Common myeloid progenitor, CD34-positive (primary cell): ENCODE measurements at regions not wholly inside any gene's neighbourhood (a gene's known extent, or its start where the extent isn't known, plus 50 kb on each side); places are given as distances from the start of the nearest gene placed in this dataset.

Experiments
- CTCF ChIA-PET: fragments of 350-600 bp; sonication (Branson Sonifier 250); formaldehyde crosslinking; loops from one replicate; lab custom pipeline; 2021; ENCODE audit warnings: antibody characterized with exemption; lab: Charles Lee
- POLR2A ChIA-PET: fragments of 350-600 bp; sonication (Branson Sonifier 250); formaldehyde crosslinking; loops from one replicate; lab custom pipeline; 2021; ENCODE audit warnings: antibody characterized with exemption; lab: Charles Lee
- DNase-seq, 3 donors: peaks; one replicate each; pipeline versions ENCODE4 v3.0.0 to v3.0.0-alpha.2; 2013
- H3K27ac ChIP-seq, 2 experiments: 1 replicate in 1 of 2; 2 replicates in 1 of 2; pipeline ENCODE4 v1.7.0; 2013; ENCODE audit warnings: inconsistent platforms in 2 of 2, low read length in 2 of 2, mild to moderate bottlenecking in 2 of 2, low read depth in 1 of 2, moderate library complexity in 1 of 2; ENCODE audit not compliant: severe bottlenecking in 2 of 2, insufficient read depth in 1 of 2, poor library complexity in 1 of 2
- H3K27me3 ChIP-seq, 5 experiments: replicated peaks in 2 of 5; 1 replicate in 3 of 5; 2 replicates in 2 of 5; pipeline versions ENCODE4 v1.6.1 to v1.7.0; 2013; ENCODE audit warnings: low read length in 4 of 5, mild to moderate bottlenecking in 2 of 5, moderate library complexity in 2 of 5, inconsistent platforms in 1 of 5; ENCODE audit not compliant: insufficient read depth in 5 of 5, control insufficient read depth in 4 of 5
- H3K36me3 ChIP-seq, 4 experiments: 1 replicate in 2 of 4; 2 replicates in 2 of 4; pipeline versions ENCODE4 v1.6.1 to v1.7.0; 2013; ENCODE audit warnings: low read length in 3 of 4, control low read depth in 1 of 4, mild to moderate bottlenecking in 1 of 4; ENCODE audit not compliant: control insufficient read depth in 4 of 4, insufficient read depth in 4 of 4
- H3K4me1 ChIP-seq, 4 experiments: 1 replicate in 3 of 4; 2 replicates in 1 of 4; pipeline versions ENCODE4 v1.6.1 to v1.7.1; 2013; ENCODE audit warnings: low read length in 3 of 4, mild to moderate bottlenecking in 3 of 4, control low read depth in 1 of 4, inconsistent platforms in 1 of 4, moderate library complexity in 1 of 4; ENCODE audit not compliant: control insufficient read depth in 4 of 4, insufficient read depth in 4 of 4; ENCODE audit errors: control extremely low read depth in 1 of 4
- H3K4me3 ChIP-seq, 7 experiments: 1 replicate in 4 of 7; 2 replicates in 3 of 7; pipeline versions ENCODE4 v1.5.1 to v1.7.0; 2013; ENCODE audit warnings: mild to moderate bottlenecking in 7 of 7, low read length in 6 of 7, moderate library complexity in 6 of 7, inconsistent platforms in 2 of 7, low read depth in 2 of 7, control low read depth in 1 of 7; ENCODE audit not compliant: insufficient read depth in 4 of 7, control insufficient read depth in 1 of 7; ENCODE audit errors: extremely low read depth in 1 of 7
- H3K9me3 ChIP-seq, 5 experiments: 1 replicate in 4 of 5; 2 replicates in 1 of 5; pipeline versions ENCODE4 v1.6.1 to v1.7.1; 2013; ENCODE audit warnings: low read length in 4 of 5, mild to moderate bottlenecking in 2 of 5, inconsistent platforms in 1 of 5, low read depth in 1 of 5, moderate library complexity in 1 of 5; ENCODE audit not compliant: control insufficient read depth in 4 of 5, insufficient read depth in 2 of 5; ENCODE audit errors: control extremely low read depth in 1 of 5
- WGBS: methylation state at CpG from one replicate; pipeline ENCODE4 v1.1.5; 2013; ENCODE audit not compliant: insufficient coverage; 5-methylcytosine and 5-hydroxymethylcytosine counted together

DNA sequence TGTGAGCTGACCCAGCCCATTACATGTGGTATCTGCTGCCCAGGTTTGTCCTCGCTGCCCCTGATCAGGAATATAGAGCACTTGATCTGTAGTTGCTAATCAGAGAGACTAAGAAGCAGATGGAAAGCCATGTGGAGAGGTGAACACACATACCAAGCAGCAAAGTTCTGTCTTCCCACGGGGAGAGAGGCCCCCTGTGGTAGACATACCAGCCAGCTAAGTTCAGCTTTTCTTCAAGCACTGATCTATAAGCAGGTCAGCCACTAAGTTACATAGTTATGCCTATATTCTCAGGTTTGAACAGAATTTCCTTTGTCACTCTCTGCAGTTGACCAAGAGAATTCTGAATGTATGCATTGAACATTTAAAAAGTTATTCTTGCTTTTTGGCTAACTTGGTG lies 76.4 kb downstream of the DDX3Y start:
- no peaks in the 10 kb centered on the region for H3K27me3 ChIP-seq
- no peaks in the 10 kb centered on the region for H3K36me3 ChIP-seq
- ChIA-PET POLR2A (no interaction called here), CTCF (no interaction called here)
- H3K9me3 ChIP-seq, result no peaks in the 10 kb centered on the region
- H3K27ac ChIP-seq, result no peak overlapping the region
- no peak overlapping the region for H3K4me3 ChIP-seq
- no peak for DNase-seq
- no peaks in the 10 kb centered on the region for H3K4me1 ChIP-seq
- no CpG with 5 or more reads among the region's 2 CpGs for WGBS

DNA sequence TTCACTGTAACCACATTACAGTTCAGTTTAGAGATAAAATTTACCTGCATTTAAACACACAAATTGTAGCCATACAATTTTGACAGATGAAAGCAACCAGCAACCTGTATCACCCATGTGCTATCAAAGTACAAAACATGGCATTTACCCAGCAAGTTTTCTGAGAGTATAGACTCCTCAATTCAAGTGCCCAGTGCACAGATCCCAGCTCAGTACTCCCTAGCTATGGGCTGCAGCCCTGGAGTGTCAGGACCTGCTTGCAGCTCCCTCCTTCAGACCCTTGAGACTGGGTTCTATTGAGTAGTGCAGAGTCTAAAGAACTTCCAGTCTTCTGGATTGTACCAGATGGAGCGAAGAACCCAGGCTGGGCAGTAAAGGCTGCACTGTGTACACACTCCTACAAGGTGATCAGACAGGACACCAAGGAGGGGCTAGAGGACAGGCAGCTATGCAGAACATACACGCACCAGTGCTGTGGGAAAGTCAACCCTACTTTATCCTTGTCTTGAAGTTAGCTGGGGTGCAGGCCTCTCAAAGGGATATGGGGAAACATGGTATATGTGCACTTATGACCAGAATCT lies 77.7 kb downstream of the DDX3Y start:
- no peak overlapping the region for H3K4me3 ChIP-seq
- no peaks in the 10 kb centered on the region for H3K27me3 ChIP-seq
- no peaks in the 10 kb centered on the region for H3K36me3 ChIP-seq
- H3K4me1 ChIP-seq, result no peaks in the 10 kb centered on the region
- no CpG with 5 or more reads among the region's 2 CpGs for WGBS
- no peak overlapping the region for H3K27ac ChIP-seq
- DNase-seq, result no peak
- ChIA-PET POLR2A (no interaction called here), CTCF (no interaction called here)
- no peaks in the 10 kb centered on the region for H3K9me3 ChIP-seq

DNA sequence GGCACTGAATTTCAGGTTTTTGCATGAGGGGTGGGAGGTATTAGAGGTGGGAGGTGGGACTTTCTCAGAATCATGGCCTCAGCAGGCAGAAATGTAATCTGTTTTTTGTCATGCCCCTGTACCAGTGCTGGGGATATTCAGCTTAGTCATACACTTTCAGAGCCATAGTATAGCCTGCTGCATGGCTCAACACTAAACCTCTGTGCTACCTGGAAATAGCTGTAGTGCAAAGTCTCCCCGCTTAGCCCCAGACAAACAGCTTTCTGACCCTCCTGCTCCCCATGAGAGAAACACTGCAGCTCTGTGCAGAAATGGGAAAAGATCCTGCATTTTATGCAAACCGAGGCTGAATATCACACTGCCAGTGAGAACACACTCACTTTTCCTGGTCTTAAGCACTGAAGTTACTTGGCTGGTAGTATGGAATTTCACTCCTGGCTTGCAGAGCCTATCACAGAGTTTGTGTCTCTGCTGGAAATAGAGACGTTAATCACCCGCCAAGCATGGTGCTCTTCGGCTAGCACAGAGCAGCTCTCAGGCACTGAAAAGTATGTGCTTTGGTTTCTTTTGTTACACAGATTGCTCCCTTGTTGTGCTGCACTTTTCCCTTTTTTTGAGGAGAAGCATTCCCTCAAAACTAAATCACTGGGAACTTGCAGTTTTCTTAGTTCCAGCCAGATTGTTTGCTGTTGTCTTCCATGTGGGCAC lies 80.1 kb downstream of the DDX3Y start:
- Histone ChIP-seq H3K27me3 (no peaks in the 10 kb centered on the region), H3K36me3 (no peaks in the 10 kb centered on the region), H3K27ac (no peak overlapping the region), H3K4me3 (no peak overlapping the region), H3K4me1 (no peaks in the 10 kb centered on the region), H3K9me3 (no peaks in the 10 kb centered on the region)
- no CpG with 5 or more reads among the region's 5 CpGs for WGBS
- ChIA-PET CTCF (no interaction called here), POLR2A (no interaction called here)
- DNase-seq, result no peak

DNA sequence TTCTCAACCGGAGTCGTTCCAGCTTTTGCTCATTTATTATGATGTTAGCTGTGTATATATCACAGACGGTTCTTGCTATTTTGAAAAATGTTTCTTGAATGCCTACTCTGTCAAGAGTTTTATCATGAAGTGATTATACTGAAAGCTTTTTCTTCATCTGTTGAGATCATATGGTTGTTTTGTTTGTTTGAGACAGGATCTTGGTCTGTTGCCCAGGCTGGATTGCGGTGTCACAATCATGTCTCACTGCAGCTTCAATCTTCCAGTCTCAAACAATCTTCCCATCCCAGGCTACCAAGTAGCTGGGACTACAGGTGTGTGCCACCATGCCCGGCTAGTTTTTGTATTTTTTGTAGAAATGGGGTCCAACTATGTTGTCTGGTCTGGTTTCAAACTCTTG lies 112.8 kb downstream of the DDX3Y start:
- no peak for DNase-seq
- Histone ChIP-seq H3K4me1 (peaks cover 0 to 4% (median 0%) of the 10 kb centered on the region in 4 experiments), H3K27ac (no peak overlapping the region), H3K36me3 (no peaks in the 10 kb centered on the region), H3K4me3 (no peak overlapping the region), H3K27me3 (no peaks in the 10 kb centered on the region), H3K9me3 (no peaks in the 10 kb centered on the region)
- no CpG with 5 or more reads among the region's 5 CpGs for WGBS
- POLR2A ChIA-PET, result no interaction called here
- CTCF ChIA-PET, result no interaction called here

DNA sequence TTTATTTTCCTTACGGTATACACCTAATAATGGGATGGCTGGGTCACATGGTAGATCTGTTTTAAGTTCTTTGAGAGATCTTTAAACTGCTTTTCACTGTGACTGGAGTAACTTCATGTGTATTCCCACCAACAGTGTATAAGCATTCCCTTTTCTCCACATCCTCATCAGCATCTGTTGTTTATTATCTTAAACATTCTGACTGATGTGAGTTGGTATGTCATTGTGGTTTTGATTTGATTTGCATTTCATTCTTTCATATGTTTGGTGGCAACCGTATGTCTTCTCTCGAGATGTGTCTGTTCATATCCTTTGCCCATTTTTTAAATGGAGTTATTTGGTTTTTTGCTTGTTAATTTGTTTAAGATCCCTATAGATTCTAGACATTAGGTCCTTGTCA lies 114.8 kb downstream of the DDX3Y start:
- H3K9me3 ChIP-seq, result no peaks in the 10 kb centered on the region
- H3K27ac ChIP-seq, result no peak overlapping the region
- H3K4me3 ChIP-seq, result no peak overlapping the region
- ChIA-PET CTCF (no interaction called here), POLR2A (no interaction called here)
- no CpG with 5 or more reads among the region's 3 CpGs for WGBS
- H3K4me1 ChIP-seq, result peaks cover 0 to 4% (median 0%) of the 10 kb centered on the region in 4 experiments
- H3K36me3 ChIP-seq, result no peaks in the 10 kb centered on the region
- no peaks in the 10 kb centered on the region for H3K27me3 ChIP-seq
- DNase-seq, result no peak

DNA sequence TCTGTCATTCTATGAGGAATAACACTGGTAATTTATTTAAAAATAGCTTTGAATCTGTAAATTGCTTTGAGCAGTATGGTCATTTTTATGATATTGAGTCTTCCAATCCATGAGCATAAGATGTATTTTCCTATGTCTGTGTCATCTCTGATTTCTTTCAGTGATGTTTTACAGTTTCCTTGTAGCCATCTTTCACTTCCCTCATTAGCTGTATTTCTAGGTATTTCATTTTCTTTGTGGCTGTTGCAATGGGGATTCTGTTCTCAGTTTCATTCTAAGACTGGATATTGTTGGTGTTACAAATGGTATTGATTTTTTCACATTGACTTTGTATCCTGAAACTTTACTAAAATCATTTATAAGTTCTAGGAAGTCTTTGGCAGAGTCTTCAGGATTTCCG lies 116.2 kb downstream of the DDX3Y start:
- Histone ChIP-seq H3K4me3 (no peak overlapping the region), H3K27ac (no peak overlapping the region), H3K9me3 (no peaks in the 10 kb centered on the region), H3K27me3 (no peaks in the 10 kb centered on the region), H3K4me1 (peaks cover 0 to under 1% (median 0%) of the 10 kb centered on the region in 4 experiments), H3K36me3 (no peaks in the 10 kb centered on the region)
- WGBS, result no CpG with 5 or more reads among the region's 1 CpG
- DNase-seq, result no peak
- CTCF ChIA-PET, result no interaction called here
- POLR2A ChIA-PET, result no interaction called here

DNA sequence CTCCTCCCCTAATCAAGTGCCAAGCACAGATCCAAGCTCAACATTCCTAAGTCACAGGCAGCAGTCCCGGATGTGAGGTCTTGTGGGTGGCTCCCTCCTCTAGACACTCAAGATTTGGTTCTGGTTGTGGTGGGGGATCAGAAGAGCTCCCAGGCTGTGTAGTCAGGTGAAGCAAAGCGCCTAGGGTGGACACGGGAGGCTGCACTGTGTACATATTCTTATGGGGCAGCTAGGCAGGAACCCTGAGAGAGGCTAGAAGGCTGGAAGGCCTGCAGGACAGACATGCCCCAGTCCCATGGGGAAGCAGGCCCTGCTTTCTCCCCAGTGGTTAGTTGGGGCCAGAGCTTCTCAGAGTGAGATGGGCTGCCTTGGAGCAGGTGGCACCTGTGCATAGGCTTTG lies 118.9 kb downstream of the DDX3Y start:
- DNase-seq, result no peak
- Histone ChIP-seq H3K36me3 (no peaks in the 10 kb centered on the region), H3K4me3 (no peak overlapping the region), H3K27ac (no peak overlapping the region), H3K9me3 (no peaks in the 10 kb centered on the region), H3K4me1 (no peaks in the 10 kb centered on the region), H3K27me3 (no peaks in the 10 kb centered on the region)
- ChIA-PET POLR2A (no interaction called here), CTCF (no interaction called here)
- no CpG with 5 or more reads among the region's 3 CpGs for WGBS
